Ishikawa (cell line): ENCODE measurements at regions not wholly inside any gene's neighbourhood (a gene's known extent, or its start where the extent isn't known, plus 50 kb on each side); places are given as distances from the start of the nearest gene placed in this dataset.

Source experiments
- CEBPB ChIP-seq: IDR thresholded peaks from 2 replicates; pipeline ENCODE4 v1.6.1; 2012
- EP300 ChIP-seq: IDR thresholded peaks from 2 replicates; pipeline ENCODE4 v1.6.1; 2012; ENCODE audit warnings: borderline replicate concordance
- MAX ChIP-seq: IDR thresholded peaks from 2 replicates; pipeline ENCODE4 v1.6.1; 2012
- REST ChIP-seq: IDR thresholded peaks from 2 replicates; pipeline ENCODE4 v1.6.1; 2012; ENCODE audit warnings: low read depth, mild to moderate bottlenecking
- TAF1 ChIP-seq: IDR thresholded peaks from 2 replicates; pipeline ENCODE4 v1.6.1; 2012; ENCODE audit warnings: low read depth, mild to moderate bottlenecking
- TCF12 ChIP-seq: IDR thresholded peaks from 2 replicates; pipeline ENCODE4 v1.6.1; 2012; ENCODE audit warnings: low read depth
- TEAD4 ChIP-seq: IDR thresholded peaks from 2 replicates; pipeline ENCODE4 v1.6.1; 2012

- TF ChIP-seq TCF12 (no peak), CEBPB (no peak), MAX (no peak), EP300 (no peak), TAF1 (no peak), REST (peak; percentile 92), TEAD4 (no peak)
These were observed 194.3 kb downstream of the GALNT1 start for GRCh38 chr18:35775887-35776286.
